ENCODE measurements at regions not wholly inside any gene's neighbourhood (a gene's known extent, or its start where the extent isn't known, plus 50 kb on each side); places are given as distances from the start of the nearest gene placed in this dataset.
A peak's percentile ranks its signal among the peaks of the same experiment; 100 is the strongest.

DNA sequence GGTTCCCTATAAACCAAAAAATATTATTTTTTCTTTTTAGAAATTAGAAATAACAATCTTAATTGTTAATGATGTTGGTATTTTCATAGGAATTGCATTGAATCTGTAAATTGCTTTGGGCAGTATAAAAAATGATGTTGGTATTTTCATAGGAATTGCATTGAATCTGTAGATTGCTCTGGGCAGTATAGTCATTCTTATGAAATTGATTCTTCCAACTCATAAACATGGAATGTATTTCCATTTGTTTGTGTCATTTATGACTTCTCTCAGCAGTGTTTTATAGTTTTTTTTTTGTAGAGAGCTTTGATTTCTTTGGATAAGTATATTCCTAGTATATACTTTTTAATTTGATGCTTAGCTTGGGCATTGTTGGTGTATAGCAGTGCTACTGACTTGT lies 82.0 kb upstream of the NT5C1B start:
- Histone ChIP-seq H4K20me1 (ENCODE audit: low read length) (no peaks in the 10 kb centered on the region), H3K4me1 (ENCODE audit: insufficient read depth, low read length) (peaks cover 19% of the 10 kb centered on the region), H3K36me3 (ENCODE audit: low read depth, low read length) (peaks cover 15% of the 10 kb centered on the region; the same call in 1 of the 2 replicates), H3K9ac (ENCODE audit: low read length) (no peak overlapping the region), H3K27me3 (ENCODE audit: low read length) (no peaks in the 10 kb centered on the region), H3K4me2 (ENCODE audit: low read length) (peak overlapping the region; percentile 33; the same call in 1 of the 2 replicates), H3F3A (ENCODE audit: low read length, unreplicated experiment) (peaks cover 11% of the 10 kb centered on the region), H3K27ac (ENCODE audit: low read length) (peak overlapping the region; percentile 61), H3K9me3 (ENCODE audit: low read length) (peaks cover 15% of the 10 kb centered on the region), H3K79me2 (ENCODE audit: low read length) (no peaks in the 10 kb centered on the region), H3K4me3 (ENCODE audit: low read length) (no peak overlapping the region), H2AFZ (ENCODE audit: low read length) (no peak overlapping the region), H3K9me2 (replicated peaks; ENCODE audit: low read length) (no peaks in the 10 kb centered on the region)
- TF ChIP-seq EZH2phosphoT487 (IDR thresholded peaks at IDR 0.05; ENCODE audit: borderline replicate concordance, low read length) (no peak), CTCF (conservative IDR thresholded peaks at IDR 0.05; ENCODE audit: low read depth, low read length) (no peak), EZH2 (IDR thresholded peaks at IDR 0.05; ENCODE audit: low read length, unreplicated experiment) (no peak)
- BruUV-seq (replicated peaks): no TSS peak
- intact Hi-C loops (cut with micrococcal nuclease): no loop called here
- CTCF ChIA-PET: no interaction called here
- POLR2A ChIA-PET (ENCODE audit: unreplicated experiment): no interaction called here
- ATAC-seq: peak; percentile 87
- peak; percentile 85 for DNase-seq

DNA sequence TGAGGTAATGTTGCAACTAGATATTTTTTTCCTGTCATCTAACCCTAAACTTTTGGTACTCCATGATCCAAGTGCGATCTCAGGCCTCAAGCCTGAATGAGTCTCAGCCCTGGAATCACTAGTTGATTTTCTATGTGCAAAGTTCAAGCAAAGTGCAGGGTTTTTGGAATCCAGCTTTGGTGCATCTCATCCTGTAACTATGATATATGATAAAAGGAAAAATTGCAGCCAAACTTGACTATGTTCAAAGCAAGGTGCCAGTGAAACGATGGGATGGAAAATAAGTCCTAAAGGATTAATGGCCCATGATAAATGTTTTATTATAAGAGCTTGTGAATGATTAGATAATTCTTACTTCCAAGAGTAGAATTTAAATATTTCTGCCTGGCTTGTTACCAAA lies 78.9 kb upstream of the NT5C1B start:
- POLR2A ChIA-PET (ENCODE audit: unreplicated experiment): no interaction called here
- CTCF ChIA-PET: no interaction called here
- Histone ChIP-seq H2AFZ (ENCODE audit: low read length) (no peak overlapping the region), H3K27me3 (ENCODE audit: low read length) (no peaks in the 10 kb centered on the region), H3K36me3 (ENCODE audit: low read depth, low read length) (0 out of 2 replicates have a peak, but pooled peaks cover 2% of the 10 kb centered on the region), H3K9ac (ENCODE audit: low read length) (no peak overlapping the region), H3K27ac (ENCODE audit: low read length) (no peak overlapping the region), H4K20me1 (ENCODE audit: low read length) (no peaks in the 10 kb centered on the region), H3K4me1 (ENCODE audit: insufficient read depth, low read length) (peaks cover 27% of the 10 kb centered on the region), H3K4me3 (ENCODE audit: low read length) (no peak overlapping the region), H3K4me2 (ENCODE audit: low read length) (no peak overlapping the region), H3K79me2 (ENCODE audit: low read length) (no peaks in the 10 kb centered on the region), H3K9me2 (replicated peaks; ENCODE audit: low read length) (no peaks in the 10 kb centered on the region), H3F3A (ENCODE audit: low read length, unreplicated experiment) (peaks cover 11% of the 10 kb centered on the region), H3K9me3 (ENCODE audit: low read length) (0 out of 2 replicates have a peak, but pooled peaks cover 3% of the 10 kb centered on the region)
- ATAC-seq (no peak), DNase-seq (no peak)
- no TSS peak for BruUV-seq (replicated peaks)
- intact Hi-C loops (cut with micrococcal nuclease): no loop called here
- no peak for TF ChIP-seq EZH2phosphoT487 (IDR thresholded peaks at IDR 0.05; ENCODE audit: borderline replicate concordance, low read length)
- TF ChIP-seq CTCF (conservative IDR thresholded peaks at IDR 0.05; ENCODE audit: low read depth, low read length): no peak
- TF ChIP-seq EZH2 (IDR thresholded peaks at IDR 0.05; ENCODE audit: low read length, unreplicated experiment): no peak

GRCh38 chr2:18664421-18664820 lies 75.1 kb upstream of the NT5C1B start:
- H3K79me2 ChIP-seq (ENCODE audit: low read length): no peaks in the 10 kb centered on the region
- no peak overlapping the region for H3K4me2 ChIP-seq (ENCODE audit: low read length)
- intact Hi-C loops (cut with micrococcal nuclease): no loop called here
- H3K9me2 ChIP-seq (replicated peaks; ENCODE audit: low read length): no peaks in the 10 kb centered on the region
- ChIA-PET CTCF (no interaction called here), POLR2A (ENCODE audit: unreplicated experiment) (no interaction called here)
- no peaks in the 10 kb centered on the region for H3F3A ChIP-seq (ENCODE audit: low read length, unreplicated experiment)
- no TSS peak for BruUV-seq (replicated peaks)
- H3K9me3 ChIP-seq (ENCODE audit: low read length): no peaks in the 10 kb centered on the region
- peaks cover 21% of the 10 kb centered on the region for H3K4me1 ChIP-seq (ENCODE audit: insufficient read depth, low read length)
- peak; percentile 24; the same call in 1 of the 2 replicates for ATAC-seq
- no peaks in the 10 kb centered on the region for H4K20me1 ChIP-seq (ENCODE audit: low read length)
- peak; percentile 11 for DNase-seq
- H3K4me3 ChIP-seq (ENCODE audit: low read length): no peak overlapping the region
- H3K27me3 ChIP-seq (ENCODE audit: low read length): no peaks in the 10 kb centered on the region
- no peak overlapping the region for H2AFZ ChIP-seq (ENCODE audit: low read length)
- H3K9ac ChIP-seq (ENCODE audit: low read length): no peak overlapping the region
- H3K36me3 ChIP-seq (ENCODE audit: low read depth, low read length): no peaks in the 10 kb centered on the region
- H3K27ac ChIP-seq (ENCODE audit: low read length): no peak overlapping the region
- TF ChIP-seq EZH2phosphoT487 (IDR thresholded peaks at IDR 0.05; ENCODE audit: borderline replicate concordance, low read length) (no peak), EZH2 (IDR thresholded peaks at IDR 0.05; ENCODE audit: low read length, unreplicated experiment) (no peak), CTCF (conservative IDR thresholded peaks at IDR 0.05; ENCODE audit: low read depth, low read length) (no peak)
